Astrocyte of the cerebellum (primary cell): ENCODE measurements at regions not wholly inside any gene's neighbourhood (a gene's known extent, or its start where the extent isn't known, plus 50 kb on each side); places are given as distances from the start of the nearest gene placed in this dataset.

Experiments used
- DNase-seq: peaks from one replicate; pipeline ENCODE4 v3.0.0-alpha.2; 2011; ENCODE audit warnings: low read depth
- H3K4me3 ChIP-seq: 2 replicates; pipeline ENCODE4 v1.5.1; 2011; ENCODE audit warnings: mild to moderate bottlenecking, low read depth, low read length, moderate library complexity
- CTCF ChIP-seq: IDR thresholded peaks from 2 replicates; pipeline ENCODE4 v1.5.1; 2012; ENCODE audit warnings: low read length, low read depth, moderate library complexity, mild to moderate bottlenecking; ENCODE audit errors: missing control alignments
- in situ Hi-C: cut with HindIII; loops from 2 replicates; pipeline ENCODE4 v1.10.0; 2017; ENCODE audit warnings: low sequenced_read_pairs

GRCh38 chr6:122129313-122130025 lies 270.0 kb upstream of the HSF2 start:
- no peak for TF ChIP-seq CTCF
- no peak overlapping the region for H3K4me3 ChIP-seq

GRCh38 chr6:122130026-122130348 lies 269.5 kb upstream of the HSF2 start:
- in situ Hi-C loops: no loop called here

More at GRCh38 chr6:122129313-122130025, 270.0 kb upstream of the HSF2 start:
- no peak for DNase-seq
- in situ Hi-C loops: no loop called here

GRCh38 chr6:122130518-122130917 lies 268.9 kb upstream of the HSF2 start:
- no peak for TF ChIP-seq CTCF
- DNase-seq: no peak
- H3K4me3 ChIP-seq: no peak overlapping the region
- in situ Hi-C loops: no loop called here

More at GRCh38 chr6:122130026-122130348, 269.5 kb upstream of the HSF2 start:
- no peak overlapping the region for H3K4me3 ChIP-seq
- TF ChIP-seq CTCF: no peak
- no peak for DNase-seq

GRCh38 chr6:122136386-122136785 lies 263.1 kb upstream of the HSF2 start:
- DNase-seq: no peak
- TF ChIP-seq CTCF: no peak
- H3K4me3 ChIP-seq: no peak overlapping the region
- in situ Hi-C loops: no loop called here

- H3K4me3 ChIP-seq: no peak overlapping the region
- no peak for DNase-seq
- TF ChIP-seq CTCF: no peak
- in situ Hi-C loops: no loop called here
Measured at GRCh38 chr6:122140031-122140430, 259.4 kb upstream of the HSF2 start.

- TF ChIP-seq CTCF: no peak
- in situ Hi-C loops: no loop called here
- no peak overlapping the region for H3K4me3 ChIP-seq
- no peak for DNase-seq
Measured at GRCh38 chr6:122141246-122141645, 258.2 kb upstream of the HSF2 start.
